HG02970 (cell line): ENCODE measurements at regions not wholly inside any gene's neighbourhood (a gene's known extent, or its start where the extent isn't known, plus 50 kb on each side); places are given as distances from the start of the nearest gene placed in this dataset.

ENCODE experiments used
- ATAC-seq: cut with Tn5 transposase; IDR thresholded peaks from one replicate; pipeline ENCODE4 v1.9.1; 2021; ENCODE audit warnings: mild to moderate bottlenecking, moderate library complexity, moderate number of reproducible peaks; ENCODE audit not compliant: unreplicated experiment, low FRiP score

GRCh38 chr11:127693686-127694085 is 693.1 kb upstream of the KIRREL3 start:
- no peak for ATAC-seq

GRCh38 chr11:127683321-127683720 is 682.8 kb upstream of the KIRREL3 start:
- no peak for ATAC-seq

GRCh38 chr11:127679816-127680545 is 679.4 kb upstream of the KIRREL3 start:
- ATAC-seq = no peak

- no peak for ATAC-seq
These were observed 678.1 kb upstream of the KIRREL3 start for GRCh38 chr11:127678631-127679030.

DNA sequence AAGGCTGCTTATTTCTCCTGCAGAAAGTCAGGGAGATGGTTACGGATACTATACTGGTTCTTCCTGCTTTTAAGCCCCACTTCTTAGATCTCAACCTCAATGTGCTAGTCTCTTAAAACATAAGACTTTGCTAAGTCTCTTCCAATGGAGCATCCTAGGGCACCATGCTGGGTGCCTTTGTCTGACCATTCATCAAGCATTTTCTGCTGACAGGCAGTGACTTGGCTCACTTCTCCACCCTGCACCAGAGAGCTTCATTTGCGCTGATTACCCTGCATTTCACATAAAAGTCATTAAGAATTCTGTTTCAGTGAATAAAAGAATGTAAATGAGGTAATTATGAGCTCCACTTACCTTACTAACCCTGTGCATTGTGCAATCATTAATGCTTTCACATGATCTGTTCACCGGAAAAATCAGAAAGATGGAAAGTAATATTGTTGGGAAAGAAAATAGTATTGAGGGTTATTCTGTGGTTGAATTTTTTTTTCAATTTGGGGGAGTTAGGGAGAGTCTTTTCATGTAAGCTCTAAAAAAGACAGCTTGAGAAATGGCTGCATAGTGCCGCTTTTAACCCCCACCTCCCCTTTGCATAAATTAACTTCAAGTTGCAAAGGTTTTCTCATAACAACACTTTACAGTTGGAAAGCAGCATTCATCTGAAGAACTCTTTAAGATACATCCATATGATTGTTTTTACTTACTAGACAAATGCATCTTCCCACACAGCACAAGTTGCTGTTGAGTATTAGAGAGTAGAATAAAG is 677.3 kb upstream of the KIRREL3 start:
- no peak for ATAC-seq

- no peak for ATAC-seq
These were observed 675.0 kb upstream of the KIRREL3 start for GRCh38 chr11:127675581-127675980.

DNA sequence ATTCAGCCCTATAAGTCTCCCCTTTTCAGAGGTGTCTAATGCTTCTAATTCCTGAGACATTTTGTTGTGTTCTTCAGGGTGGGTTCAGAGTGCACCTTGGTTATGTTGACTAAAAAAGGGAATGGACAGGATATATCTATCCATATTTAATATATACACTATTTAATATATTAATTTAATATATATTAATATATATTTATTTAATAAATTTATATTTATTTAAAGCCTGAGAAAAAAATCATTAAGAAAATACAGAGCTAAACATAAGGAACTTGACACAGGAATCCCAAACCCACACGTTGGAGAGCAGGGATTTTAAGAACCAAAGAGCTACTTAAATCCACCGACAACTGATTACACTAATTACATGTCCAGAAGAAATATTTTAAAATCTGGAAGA is 674.2 kb upstream of the KIRREL3 start:
- no peak for ATAC-seq

- no peak for ATAC-seq
These were observed 670.0 kb upstream of the KIRREL3 start for GRCh38 chr11:127670374-127671119.

DNA sequence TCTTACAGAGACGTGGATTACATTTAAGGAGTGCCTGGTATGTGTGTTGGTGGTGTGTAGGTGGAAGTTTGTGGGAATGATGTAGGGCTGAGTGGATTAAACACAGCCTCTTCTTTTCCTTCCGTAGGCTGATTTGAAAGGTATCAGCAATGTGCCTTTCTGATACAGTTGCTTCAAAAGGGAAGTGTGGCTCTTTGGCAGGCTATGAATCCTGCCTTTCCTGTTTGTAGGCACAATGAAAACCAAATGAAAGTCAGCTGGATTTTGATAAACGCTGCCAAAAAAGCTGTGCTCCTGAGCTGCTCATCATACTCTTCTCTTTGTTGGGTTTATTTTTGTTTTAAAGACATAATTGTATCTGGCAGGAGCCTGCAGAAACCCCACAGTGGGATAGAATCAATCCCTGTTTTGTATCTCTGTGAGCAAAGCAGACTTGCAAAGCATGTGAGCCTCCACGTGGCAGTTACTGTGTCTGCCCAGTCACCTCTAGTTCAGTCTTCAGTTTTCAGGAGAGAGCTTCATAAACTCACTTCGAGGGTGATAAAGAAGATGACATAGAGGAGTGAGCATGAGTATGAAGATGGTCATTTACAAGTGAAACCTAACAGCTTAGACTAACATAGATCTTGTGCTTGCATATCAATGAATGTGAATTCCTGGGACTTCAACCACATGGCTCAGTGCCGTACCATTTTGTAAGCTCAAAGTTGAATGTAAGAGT is 655.7 kb upstream of the KIRREL3 start:
- no peak for ATAC-seq

GRCh38 chr11:127653076-127653475 is 652.5 kb upstream of the KIRREL3 start:
- ATAC-seq = no peak

- no peak for ATAC-seq
These were observed 651.3 kb upstream of the KIRREL3 start for GRCh38 chr11:127651888-127652221.

- no peak for ATAC-seq
These were observed 650.8 kb upstream of the KIRREL3 start for GRCh38 chr11:127651175-127651887.

GRCh38 chr11:127649958-127650357 is 649.4 kb upstream of the KIRREL3 start:
- no peak for ATAC-seq

- ATAC-seq = no peak
These were observed 648.5 kb upstream of the KIRREL3 start for GRCh38 chr11:127649071-127649470.

DNA sequence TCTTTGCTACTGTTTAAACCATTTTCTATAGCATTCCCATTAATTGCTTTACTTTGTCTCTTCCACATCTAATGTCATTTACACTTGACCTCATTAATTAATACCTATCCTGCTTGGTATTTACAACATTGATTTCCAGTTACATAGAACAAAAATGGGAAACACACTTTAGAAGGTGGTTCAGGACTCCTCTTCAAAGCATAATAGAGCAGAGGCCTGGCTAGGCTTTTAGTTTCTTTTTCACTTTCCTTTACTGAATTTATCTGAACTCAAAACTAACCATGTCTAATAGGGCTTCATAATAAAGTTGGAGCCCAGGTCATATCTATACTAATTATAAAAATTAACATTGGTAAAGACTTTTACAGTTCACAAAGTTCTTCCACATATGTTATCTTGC is 648.0 kb upstream of the KIRREL3 start:
- ATAC-seq = no peak

DNA sequence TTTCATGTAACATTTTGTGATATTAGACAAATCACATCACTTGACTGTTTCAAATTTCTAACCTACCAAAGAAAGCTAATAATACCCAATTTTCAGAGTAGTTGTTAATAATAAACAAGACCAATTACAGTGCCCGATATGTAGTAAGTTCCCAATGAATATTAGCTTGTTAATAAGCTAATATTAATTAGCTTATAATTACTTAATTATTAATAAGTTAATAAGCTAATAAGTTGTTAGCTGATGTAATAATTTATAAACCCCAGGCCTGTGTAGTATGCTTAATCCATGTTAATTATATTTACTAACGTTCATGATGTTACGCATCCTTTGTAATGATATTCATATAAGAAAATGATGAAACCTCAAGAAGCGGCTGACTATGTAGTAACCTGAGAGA is 643.8 kb upstream of the KIRREL3 start:
- ATAC-seq = no peak

DNA sequence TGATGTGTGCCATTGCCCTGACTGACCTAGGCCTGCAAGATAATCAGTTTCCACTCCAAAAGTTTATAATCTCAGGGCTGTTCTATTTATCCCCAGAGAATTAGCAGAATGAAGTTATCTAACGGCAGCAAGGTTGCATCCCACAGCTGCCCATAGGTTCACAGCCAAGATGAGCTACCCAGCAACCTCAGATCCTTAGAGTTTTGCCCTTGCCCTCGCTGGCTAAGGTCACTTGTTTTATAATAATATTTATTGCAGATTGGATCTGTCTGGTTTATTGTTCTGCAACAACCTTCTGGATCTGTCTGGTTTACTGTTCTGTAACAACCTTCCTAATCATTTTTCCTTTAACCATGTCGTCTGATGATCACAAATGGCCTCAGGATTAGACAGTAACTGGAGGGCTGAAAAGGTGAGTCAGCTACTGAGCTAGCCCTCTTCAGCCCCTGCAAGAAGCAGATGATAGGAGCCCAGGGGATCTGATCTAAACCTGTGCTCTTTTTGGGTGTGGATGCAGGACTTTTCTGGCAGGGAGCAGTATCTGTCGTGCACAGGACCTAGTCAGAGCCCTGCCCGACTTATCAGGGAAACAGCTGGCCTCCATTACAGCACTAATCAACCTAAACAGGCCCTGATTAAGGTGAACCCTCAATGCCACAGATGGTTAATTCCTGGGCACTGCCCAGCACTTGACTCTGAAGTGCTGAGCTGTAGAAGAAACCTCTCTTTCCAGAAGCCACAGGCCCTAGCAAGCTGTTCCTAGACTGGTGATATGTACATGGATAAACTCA is 642.9 kb upstream of the KIRREL3 start:
- no peak for ATAC-seq

- peak; percentile 45 for ATAC-seq
These were observed 640.2 kb upstream of the KIRREL3 start for GRCh38 chr11:127640561-127641451.
